Fibroblast of skin of back (primary cell): ENCODE measurements at regions not wholly inside any gene's neighbourhood (a gene's known extent, or its start where the extent isn't known, plus 50 kb on each side); places are given as distances from the start of the nearest gene placed in this dataset.

Source experiments
- DNase-seq: peaks from one replicate; pipeline ENCODE4 v3.0.0-alpha.2; 2013

DNA sequence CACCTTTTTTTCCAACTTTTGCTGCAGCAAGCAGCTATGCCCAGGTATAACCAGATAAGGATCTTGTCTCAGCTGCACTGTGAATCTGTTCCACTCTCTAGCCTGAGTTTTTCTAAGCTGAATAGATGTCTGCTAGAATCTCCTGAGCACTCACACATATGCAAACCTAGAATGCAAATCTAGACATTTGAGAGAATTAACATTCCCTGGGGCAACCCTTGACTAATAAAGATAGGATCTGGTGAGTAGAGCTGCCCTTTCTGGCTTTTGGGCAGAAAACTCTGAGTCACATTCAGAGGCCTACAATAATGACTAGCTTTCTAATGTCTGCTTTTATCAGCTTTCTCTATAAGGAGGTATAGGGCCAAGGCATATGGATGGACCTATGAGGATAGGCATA, 61.4 kb upstream of the BARHL2 start:
- DNase-seq, result no peak

DNA sequence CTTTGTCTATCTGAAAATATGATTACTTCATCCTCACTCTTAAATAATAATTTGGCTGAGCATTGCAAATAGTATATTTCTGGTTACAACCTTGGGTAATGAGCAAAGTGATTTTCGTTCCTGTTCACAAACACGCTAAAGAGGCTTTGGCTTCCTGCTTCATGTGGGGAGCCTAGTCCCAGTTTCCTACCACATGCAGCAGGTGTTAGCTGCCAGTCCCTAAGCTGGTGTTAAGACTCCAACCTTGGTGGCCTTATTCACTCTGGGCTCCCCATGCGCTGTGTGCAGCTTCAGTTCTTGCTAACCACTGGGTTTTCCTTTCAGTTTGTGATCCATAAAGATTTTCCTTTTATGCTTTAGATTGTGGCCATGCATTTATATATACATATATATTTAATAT, 56.7 kb upstream of the BARHL2 start:
- no peak for DNase-seq

DNA sequence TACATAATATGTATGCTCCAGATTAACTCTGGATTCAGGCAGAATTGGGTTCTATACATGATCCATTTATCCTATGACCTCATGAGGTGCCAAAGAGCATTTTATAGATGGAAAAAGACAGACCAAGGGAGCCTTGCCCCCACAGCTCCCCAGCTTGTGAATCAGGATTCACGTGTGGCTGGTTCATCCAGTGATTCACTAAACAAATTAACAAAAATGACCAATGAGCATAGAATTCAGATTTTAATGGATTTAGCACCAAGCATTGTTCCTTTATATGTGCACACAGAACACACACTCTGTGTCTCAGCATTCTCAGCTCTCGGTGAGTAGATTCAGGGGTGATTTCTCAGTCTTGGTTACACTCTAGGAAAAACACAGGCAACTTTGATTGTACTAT, 51.7 kb upstream of the BARHL2 start:
- no peak for DNase-seq

DNA sequence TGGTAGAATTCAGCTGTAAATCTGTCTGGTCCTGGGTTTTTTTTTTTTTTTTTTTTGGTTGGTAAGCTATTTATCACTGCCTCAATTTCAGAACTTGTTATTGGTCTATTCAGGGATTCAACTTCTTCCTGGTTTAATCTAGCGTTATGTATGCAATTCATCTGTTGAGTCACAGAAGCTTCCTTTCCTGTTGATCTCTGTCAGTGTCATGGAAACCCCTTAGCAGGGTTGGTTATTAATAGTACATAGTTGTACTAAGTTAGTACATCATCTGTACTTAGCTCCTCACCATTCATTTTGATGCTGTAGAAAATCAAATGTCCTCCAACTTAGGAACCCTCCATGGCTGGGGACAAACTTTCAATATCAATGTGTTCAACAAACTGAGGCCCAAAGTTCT, 51.0 kb upstream of the BARHL2 start:
- no peak for DNase-seq
